ENCODE measurements at regions not wholly inside any gene's neighbourhood (a gene's known extent, or its start where the extent isn't known, plus 50 kb on each side); places are given as distances from the start of the nearest gene placed in this dataset.
"Not testable (repeated sequence)": the region's sequence is repeated elsewhere in the genome, so short reads cannot be mapped to it uniquely, and the experiment has no call there.

DNA sequence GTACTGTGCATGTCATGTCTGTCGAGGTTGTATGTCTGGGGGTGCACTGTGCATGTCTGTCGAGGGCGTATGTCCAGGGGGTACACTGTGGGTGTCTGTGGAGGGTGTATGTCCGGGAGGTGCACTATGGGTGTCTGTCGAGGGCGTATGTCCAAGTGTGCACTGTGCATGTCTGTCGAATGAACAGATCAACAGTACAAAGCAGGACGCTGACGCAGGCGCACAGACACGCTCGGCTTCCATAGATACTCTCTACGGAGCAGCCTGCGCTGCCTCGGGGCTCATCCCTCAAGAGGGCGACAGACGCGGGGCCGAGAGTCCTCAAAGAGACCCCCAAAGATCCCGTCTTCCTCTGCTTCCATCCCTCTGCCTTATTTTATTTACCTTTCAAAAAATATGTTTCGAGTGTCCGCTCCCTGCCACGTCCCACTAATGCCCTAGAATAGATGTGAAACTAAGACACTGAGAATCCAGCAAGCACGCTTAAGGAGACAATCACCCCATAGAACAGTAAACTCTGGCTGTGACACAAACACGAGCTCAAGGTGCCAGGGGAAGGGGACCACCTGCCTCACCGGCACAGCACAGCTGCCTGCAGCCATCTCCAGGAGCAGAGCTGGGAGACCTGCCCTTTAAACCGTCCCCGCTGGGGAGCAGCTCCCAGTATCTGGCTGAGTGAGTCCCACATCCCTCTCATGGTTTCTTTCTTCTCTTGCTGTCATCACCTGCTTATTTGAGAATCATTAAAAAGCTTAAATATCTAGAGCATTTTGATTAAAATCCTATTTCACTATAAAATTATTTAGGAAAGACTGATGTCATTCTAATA, 250.5 kb upstream of the MYT1L start:
- Mint-ChIP-seq H3K9me3 (ENCODE audit: insufficient read depth) (peaks cover 4% of the 10 kb centered on the region), H3K4me1 (no peaks in the 10 kb centered on the region), H3K27ac (no peak overlapping the region), H3K4me3 (no peak overlapping the region), H3K27me3 (no peaks in the 10 kb centered on the region)
- intact Hi-C loops (cut with micrococcal nuclease) = no loop called here
- H3K9me3 ChIP-seq (ENCODE audit: control extremely low read depth in 1 of 3, control insufficient read depth in 2 of 3, insufficient read depth in 1 of 3, low read length in 2 of 3) = peaks cover 0 to 6% (median 0%) of the 10 kb centered on the region in 3 donors
- 89% methylated on average over 25 of the region's 28 CpGs for WGBS (ENCODE audit: insufficient coverage)
- no peak overlapping the region for H3K4me2 ChIP-seq (replicated peaks; ENCODE audit: low read depth, low read length, poor library complexity, severe bottlenecking)
- H2AFZ ChIP-seq (ENCODE audit: insufficient read depth, low read depth, low read length, poor library complexity, severe bottlenecking) = no peak overlapping the region
- POLR2A ChIA-PET = no interaction called here
- H3K79me2 ChIP-seq (ENCODE audit: control insufficient read depth, insufficient read depth, low read length) = no peaks in the 10 kb centered on the region
- no peak overlapping the region for H3K9ac ChIP-seq (ENCODE audit: low read length)
- no peaks in the 10 kb centered on the region for H3K4me1 ChIP-seq (ENCODE audit: control insufficient read depth in 2 of 2, insufficient read depth in 2 of 2, low read length in 2 of 2)
- DNase-seq (no peak), ATAC-seq (ENCODE audit: low read depth) (no peak)
- H3K4me3 ChIP-seq (ENCODE audit: control extremely low read depth in 1 of 5, extremely low read depth in 1 of 5, insufficient read depth in 1 of 5, low read depth in 2 of 5, low read length in 4 of 5) = no peak overlapping the region
- H3K27me3 ChIP-seq (replicated peaks in 1 of 4; ENCODE audit: control extremely low read depth in 1 of 4, control insufficient read depth in 3 of 4, insufficient read depth in 4 of 4, low read length in 3 of 4) = no peaks in the 10 kb centered on the region
- H3K36me3 ChIP-seq (replicated peaks in 1 of 2; ENCODE audit: control extremely low read depth in 1 of 2, control insufficient read depth in 1 of 2, extremely low read depth in 1 of 2, insufficient read depth in 2 of 2, low read length in 1 of 2) = no peaks in the 10 kb centered on the region
- no peak for TF ChIP-seq EZH2 (IDR thresholded peaks at IDR 0.05; ENCODE audit: borderline replicate concordance, insufficient read depth, low read depth, low read length, poor library complexity, severe bottlenecking)
- TF ChIP-seq, protein P1, sequence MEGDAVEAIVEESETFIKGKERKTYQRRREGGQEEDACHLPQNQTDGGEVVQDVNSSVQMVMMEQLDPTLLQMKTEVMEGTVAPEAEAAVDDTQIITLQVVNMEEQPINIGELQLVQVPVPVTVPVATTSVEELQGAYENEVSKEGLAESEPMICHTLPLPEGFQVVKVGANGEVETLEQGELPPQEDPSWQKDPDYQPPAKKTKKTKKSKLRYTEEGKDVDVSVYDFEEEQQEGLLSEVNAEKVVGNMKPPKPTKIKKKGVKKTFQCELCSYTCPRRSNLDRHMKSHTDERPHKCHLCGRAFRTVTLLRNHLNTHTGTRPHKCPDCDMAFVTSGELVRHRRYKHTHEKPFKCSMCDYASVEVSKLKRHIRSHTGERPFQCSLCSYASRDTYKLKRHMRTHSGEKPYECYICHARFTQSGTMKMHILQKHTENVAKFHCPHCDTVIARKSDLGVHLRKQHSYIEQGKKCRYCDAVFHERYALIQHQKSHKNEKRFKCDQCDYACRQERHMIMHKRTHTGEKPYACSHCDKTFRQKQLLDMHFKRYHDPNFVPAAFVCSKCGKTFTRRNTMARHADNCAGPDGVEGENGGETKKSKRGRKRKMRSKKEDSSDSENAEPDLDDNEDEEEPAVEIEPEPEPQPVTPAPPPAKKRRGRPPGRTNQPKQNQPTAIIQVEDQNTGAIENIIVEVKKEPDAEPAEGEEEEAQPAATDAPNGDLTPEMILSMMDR (IDR thresholded peaks at IDR 0.05) = no peak
- H4K20me1 ChIP-seq (ENCODE audit: control insufficient read depth, insufficient read depth, low read length, poor library complexity, severe bottlenecking) = no peaks in the 10 kb centered on the region
- no peak overlapping the region for H3K27ac ChIP-seq (ENCODE audit: low read length in 2 of 2)
- CTCF ChIA-PET = no interaction called here

DNA sequence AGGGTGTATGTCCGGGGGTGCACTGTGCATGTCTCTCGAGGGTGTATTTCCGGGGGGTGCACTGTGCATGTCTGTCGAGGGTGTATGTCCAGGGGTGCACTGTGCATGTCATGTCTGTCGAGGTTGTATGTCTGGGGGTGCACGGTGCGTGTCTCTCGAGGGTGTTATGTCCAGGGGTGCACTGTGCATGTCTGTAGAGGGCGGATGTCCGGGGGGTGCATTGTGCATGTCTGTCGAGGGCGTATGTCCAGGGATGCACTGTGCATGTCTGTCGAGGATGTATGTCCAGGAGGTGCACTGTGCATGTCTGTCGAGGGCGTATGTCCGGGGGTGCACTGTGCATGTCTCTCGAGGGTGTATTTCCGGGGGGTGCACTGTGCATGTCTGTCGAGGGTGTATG, 249.8 kb upstream of the MYT1L start:
- H3K36me3 ChIP-seq (replicated peaks in 1 of 2; ENCODE audit: control extremely low read depth in 1 of 2, control insufficient read depth in 1 of 2, extremely low read depth in 1 of 2, insufficient read depth in 2 of 2, low read length in 1 of 2); H3K27me3 ChIP-seq (replicated peaks in 1 of 4; ENCODE audit: control extremely low read depth in 1 of 4, control insufficient read depth in 3 of 4, insufficient read depth in 4 of 4, low read length in 3 of 4); H3K27ac Mint-ChIP-seq; H3K9me3 ChIP-seq (ENCODE audit: control extremely low read depth in 1 of 3, control insufficient read depth in 2 of 3, insufficient read depth in 1 of 3, low read length in 2 of 3); CTCF ChIA-PET; H3K4me1 Mint-ChIP-seq; intact Hi-C loops (cut with micrococcal nuclease); ATAC-seq (ENCODE audit: low read depth); H3K4me3 Mint-ChIP-seq; H3K27me3 Mint-ChIP-seq; H2AFZ ChIP-seq (ENCODE audit: insufficient read depth, low read depth, low read length, poor library complexity, severe bottlenecking); H3K4me3 ChIP-seq (ENCODE audit: control extremely low read depth in 1 of 5, extremely low read depth in 1 of 5, insufficient read depth in 1 of 5, low read depth in 2 of 5, low read length in 4 of 5); H3K4me1 ChIP-seq (ENCODE audit: control insufficient read depth in 2 of 2, insufficient read depth in 2 of 2, low read length in 2 of 2); H3K27ac ChIP-seq (ENCODE audit: low read length in 2 of 2); H4K20me1 ChIP-seq (ENCODE audit: control insufficient read depth, insufficient read depth, low read length, poor library complexity, severe bottlenecking); H3K9ac ChIP-seq (ENCODE audit: low read length); DNase-seq; H3K79me2 ChIP-seq (ENCODE audit: control insufficient read depth, insufficient read depth, low read length); H3K4me2 ChIP-seq (replicated peaks; ENCODE audit: low read depth, low read length, poor library complexity, severe bottlenecking); POLR2A ChIA-PET; H3K9me3 Mint-ChIP-seq (ENCODE audit: insufficient read depth): not testable (repeated sequence)
- WGBS (ENCODE audit: insufficient coverage) = 96% methylated on average over 17 of the region's 19 CpGs
